KG1 (cell line): ENCODE measurements at regions not wholly inside any gene's neighbourhood (a gene's known extent, or its start where the extent isn't known, plus 50 kb on each side); places are given as distances from the start of the nearest gene placed in this dataset.
"Not testable (repeated sequence)": the region's sequence is repeated elsewhere in the genome, so short reads cannot be mapped to it uniquely, and the experiment has no call there.

Experiments
- DNase-seq: peaks from one replicate; lab custom pipeline; 2025; lab: John Stamatoyannopoulos, UW

DNA sequence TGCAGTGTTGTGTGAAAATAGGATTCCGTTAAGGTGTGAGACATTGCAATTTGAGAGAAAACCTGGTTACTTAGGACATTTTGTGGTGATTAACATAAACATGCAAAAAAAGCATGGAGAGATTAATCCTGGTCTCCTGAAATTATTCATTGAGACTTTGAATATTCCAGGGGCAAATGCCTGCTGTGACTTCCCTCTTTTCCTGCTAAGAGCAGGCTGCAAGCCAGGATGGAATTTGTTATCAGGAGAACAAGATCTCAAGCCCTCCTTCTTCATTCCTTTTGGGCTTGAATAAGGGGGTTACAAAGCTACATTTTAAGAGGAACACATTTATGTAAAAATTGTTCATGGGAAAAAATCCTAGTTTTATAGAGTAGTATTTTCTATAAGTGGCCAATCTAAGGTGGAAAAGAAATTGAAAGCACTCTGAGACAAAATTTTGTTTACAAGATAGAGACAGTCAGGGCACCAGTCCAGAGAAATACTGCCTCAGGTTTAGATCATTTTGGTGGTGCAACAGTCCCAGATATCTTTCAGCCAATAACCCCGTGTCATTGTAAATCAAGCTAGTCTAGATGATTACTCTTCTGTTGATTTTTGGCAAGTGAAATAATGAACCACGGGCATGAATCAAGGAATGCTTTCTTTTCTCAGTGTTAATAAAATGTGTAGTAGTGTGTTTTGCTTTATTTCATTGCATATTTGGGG is 1528.3 kb upstream of the AGA start:
- DNase-seq, result no peak

DNA sequence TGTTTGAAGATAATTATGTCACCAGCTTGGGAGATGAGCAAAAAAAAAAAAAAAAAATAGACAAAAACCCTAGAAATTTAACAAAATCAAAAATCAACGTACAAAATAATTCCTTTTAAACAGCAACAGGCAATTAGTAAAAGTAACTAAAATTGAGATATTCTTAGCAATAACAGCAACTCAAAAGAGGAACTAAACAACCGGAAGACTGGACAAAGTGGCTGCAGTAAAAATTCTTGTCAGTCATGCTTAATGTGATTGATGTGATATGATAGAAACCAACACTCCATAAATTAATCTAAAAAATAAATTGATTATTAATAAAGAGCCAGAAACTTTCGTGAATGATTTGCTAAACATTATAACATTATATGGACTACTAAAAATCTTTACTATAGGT is 1534.6 kb upstream of the AGA start:
- no peak for DNase-seq

DNA sequence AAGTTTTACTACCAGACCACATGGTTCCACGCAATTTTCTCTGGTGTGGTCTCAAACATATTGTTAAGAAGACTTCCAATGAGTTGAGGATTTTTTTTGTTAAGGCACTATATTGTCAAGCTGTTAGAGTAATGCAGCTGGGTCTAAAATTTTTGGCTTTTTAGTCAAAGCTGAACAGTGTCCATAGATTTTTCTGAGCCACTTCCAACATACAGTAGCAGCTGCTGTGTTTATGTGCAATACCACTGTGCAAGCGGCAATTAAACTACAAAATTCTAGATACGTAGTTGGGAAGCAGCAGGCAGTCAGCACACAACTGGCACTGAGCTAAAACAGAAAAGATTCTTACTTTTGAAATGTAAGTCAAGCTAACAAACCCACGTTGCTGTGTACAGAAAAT is 1551.1 kb upstream of the AGA start:
- no peak for DNase-seq

DNA sequence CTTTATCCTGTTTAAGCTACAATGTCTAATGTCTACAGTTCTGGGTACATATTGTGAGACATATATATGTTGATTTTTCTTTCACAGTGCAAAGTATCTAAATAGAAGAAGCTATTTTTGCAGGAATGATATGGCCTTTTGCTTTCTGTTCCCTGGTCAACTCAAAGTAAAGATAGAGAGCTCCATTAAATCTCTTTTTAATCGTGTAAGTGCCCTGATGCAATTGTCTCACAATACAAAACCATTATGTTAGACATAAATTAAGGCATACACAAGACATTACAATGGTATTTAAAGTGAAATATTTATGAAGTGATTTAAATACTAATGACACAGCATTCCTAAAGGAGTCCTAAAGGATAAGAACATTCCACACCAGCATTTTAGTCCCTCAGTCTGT is 1559.7 kb upstream of the AGA start:
- DNase-seq, result no peak

DNA sequence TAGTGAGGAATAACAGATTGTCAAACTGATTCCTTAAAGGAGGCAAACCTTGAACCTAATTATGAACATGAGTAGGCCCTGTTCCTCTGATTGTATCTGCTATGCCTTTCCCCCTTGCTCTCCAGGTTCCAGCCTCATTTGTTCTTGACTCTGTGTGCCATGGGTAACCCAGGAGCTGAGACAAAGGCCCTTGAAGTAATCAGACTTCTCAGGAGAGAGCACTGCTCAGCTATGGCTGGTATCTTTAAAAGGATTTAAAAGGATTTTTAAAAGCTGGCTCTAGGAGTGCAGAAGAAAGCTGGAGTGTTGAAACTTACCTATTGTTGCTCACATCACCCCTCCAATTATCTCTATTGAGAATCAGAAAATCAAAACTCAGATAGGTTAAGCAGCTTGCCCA is 1565.5 kb upstream of the AGA start:
- no peak for DNase-seq

DNA sequence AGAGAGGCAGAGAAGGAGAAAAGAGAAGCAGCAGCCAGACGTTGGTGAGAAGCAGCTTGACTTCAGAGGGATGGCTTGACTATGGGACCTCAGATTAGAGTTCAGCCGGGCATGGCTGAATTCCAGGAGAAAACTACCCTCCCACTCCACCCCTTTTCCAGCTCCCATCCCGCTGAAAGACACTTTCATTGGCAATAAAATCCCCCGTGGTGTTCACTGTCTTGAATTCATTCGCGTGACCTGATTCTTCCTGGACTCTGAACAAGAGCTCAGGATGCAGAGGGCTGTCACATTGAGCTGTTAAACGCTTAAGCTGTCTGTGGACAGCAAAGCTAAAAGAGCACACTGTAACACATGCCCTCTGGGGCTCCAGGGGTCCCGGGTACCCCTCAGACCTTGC is 1575.3 kb upstream of the AGA start:
- no peak for DNase-seq

DNA sequence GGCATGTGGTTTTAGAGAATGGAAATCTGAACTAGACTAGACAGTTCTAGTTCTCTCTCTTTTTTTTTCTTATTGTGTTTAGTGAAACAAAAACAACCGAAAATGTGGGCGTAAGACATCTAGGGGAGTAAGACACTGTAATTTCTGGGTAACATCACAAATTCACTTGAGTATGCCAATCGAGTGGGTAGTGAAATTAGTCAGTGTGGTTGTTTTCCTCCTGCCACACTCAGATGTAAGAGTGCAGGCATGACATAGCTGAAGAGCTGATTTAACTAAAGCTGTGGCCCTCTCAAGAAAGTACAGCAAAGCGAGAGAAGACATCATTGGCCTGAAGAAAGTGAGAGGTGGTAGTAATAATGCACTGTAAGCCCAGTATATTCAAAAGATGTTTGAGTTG is 1585.3 kb upstream of the AGA start:
- no peak for DNase-seq

DNA sequence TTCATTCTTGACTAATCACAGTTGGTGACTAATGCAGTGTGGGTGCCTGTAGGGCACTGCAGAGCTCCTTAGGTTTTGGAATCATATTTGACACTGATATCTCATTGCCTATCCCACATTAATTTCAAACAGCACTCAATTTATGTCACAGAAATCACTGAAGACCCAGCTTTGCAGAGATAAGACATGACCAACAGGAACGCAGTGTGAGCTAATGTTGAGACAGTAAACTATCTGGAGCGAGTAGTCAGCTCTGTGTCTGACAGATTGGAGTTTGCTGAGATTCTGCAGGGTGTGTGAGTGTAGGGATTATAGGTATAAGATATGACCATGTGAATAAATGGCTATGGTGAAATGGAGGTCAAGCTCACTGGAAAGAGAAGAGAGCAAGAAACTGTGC is 1586.1 kb upstream of the AGA start:
- DNase-seq, result no peak

DNA sequence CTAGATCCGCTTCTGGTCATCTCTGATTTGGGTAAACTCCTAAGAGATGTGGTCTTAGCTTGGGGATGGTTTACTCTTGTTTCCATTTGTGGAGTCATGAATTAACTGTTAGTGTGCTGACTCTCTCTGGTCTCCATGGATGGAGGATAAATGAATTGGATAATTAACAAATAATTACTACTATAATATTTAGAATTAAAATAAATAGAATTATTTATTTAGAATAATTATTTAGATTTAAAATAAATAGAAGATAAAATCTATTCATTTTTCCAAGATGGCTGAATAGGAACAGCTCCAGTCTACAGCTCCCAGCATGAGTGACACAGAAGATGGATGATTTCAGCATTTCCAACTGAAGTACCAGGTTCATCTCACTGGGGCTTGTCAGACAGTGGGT is 1587.4 kb upstream of the AGA start:
- no peak for DNase-seq

DNA sequence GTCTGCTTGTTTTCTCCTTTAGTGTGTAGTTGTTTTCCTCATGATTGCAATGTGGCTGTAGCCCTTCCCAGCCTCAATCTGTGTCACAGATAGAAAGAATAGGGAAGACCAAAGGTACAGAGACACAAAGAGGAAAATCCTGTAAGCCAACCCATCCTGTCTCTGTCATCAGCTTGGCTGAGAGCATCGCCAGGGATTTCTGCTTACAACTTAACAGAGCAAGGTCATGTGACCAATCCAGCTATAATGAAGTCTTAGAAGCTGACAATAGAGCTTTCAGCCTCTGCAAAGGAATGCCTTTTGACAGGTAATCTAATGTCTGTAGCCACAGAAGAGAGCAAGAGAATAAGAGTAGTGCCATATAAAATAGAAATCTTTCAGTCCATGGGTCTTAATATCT is 1598.0 kb upstream of the AGA start:
- no peak for DNase-seq

DNA sequence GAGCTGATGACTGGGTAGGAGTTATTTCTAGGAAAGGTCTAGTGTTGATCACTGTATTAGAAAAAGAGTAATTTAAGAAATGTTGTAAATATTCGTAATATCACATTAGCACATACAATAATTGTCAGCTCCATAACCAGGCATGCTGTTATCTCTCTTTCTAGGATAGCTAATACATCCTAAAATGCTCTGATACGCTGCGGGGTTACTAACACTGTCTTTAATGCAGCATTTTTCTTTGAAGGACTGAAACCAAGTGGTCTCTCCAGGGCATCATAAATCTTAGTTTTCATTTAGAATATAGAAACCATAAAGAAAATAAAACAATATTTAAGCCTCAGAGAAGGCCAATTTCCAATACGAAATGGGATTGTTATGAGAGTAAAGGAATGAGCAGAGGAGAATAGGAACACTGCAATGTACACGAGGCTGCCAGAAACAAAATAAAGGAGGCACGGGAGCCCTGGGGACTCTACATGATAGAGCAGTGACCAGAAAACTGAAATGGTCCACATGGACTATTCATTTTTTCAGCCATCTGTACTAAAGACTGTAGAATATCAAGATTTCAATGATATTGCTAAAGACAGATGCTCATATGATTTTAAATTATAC is 1606.7 kb upstream of the AGA start:
- DNase-seq, result no peak

DNA sequence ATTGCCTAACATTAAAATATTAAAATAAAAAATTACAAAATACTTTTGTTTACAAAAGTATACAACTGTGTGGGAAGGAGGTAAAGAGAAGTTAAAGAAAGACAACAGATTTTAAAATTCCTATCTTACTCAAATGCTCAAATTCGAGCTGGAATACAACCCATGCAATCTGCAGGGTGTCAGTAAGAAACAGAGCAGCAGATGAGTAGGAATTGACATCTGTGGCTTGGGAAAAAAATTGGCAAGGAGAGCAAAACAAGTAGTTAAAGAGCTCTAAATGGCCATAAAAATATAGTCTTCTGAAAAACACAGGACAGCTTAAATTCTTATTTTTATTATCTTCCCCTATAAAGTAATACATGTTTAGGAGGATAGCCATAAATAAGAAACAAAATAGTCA is 1609.0 kb upstream of the AGA start:
- no peak for DNase-seq

DNA sequence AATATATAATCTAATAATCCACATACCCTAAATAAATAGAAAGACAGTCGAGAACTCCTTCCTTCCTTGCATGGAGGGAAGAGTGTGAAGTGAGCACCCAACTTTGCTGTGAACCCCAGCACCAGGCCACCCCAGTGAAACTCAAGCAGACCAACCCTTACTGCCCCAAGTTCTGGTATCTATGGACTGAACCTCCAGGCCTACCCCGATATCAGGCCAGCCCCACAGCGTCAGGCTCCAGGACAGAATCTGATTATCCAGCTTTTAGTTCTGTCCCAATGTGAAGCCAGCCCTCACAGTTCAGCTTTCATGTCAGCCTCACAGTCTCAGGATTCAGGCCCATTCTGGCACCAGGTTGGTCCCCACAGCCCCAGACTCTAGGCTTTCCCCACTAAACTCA is 1617.2 kb upstream of the AGA start:
- DNase-seq, result no peak

DNA sequence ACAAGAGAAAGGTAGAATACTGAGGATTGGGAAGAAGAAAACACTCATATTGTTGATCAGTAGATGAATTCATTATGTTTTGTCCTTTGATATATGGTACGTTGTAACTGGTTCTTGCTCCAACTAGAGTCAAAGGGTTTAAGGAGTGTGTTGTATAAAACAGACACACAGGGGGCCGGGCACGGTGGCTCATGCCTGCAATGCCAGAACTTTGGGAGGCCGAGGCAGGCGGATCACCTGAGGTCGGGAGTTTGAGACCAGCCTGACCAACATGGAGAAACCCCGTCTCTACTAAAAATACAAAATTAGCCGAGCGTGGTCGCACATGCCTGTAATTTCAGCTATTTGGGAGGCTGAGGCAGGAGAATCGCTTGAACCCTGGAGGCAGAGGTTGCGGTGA is 1624.0 kb upstream of the AGA start:
- DNase-seq, result not testable (repeated sequence)

DNA sequence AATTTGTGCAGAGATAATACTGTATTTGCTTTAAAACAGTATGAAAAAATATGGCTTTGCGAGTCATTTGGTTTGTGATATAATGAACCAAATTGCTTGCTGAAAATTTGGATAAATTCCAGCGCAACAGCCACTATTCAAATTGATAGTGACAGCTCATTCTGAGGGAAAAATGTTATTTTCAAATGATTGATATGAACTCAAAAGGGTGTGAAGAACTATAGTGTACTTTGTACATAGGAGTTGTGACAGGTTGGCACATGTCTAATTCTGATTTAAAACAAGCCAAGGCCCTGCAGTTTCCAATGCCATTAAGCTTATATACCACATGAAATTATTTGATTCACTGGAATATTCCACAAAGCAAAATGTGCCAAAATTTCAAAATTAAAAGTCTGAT is 1628.9 kb upstream of the AGA start:
- no peak for DNase-seq

DNA sequence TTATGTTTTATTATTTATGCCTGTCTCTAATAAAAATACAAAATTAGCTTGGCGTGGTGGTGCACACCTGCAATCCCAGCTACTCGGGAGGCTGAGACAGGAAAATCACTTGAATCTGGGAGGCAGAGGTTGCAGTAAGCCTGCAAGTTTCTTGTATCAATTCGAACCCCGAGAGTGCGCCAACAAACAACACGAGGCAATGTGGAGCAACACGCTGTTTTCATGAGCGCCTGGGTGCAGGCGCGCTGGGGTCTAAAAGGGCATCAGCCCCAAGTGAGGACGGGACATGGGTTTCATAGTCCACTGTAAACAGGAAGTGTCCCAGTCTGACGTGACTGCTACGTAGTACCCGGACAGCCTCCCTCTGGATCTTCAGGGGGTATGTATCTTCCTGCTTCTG is 1634.6 kb upstream of the AGA start:
- no peak for DNase-seq

DNA sequence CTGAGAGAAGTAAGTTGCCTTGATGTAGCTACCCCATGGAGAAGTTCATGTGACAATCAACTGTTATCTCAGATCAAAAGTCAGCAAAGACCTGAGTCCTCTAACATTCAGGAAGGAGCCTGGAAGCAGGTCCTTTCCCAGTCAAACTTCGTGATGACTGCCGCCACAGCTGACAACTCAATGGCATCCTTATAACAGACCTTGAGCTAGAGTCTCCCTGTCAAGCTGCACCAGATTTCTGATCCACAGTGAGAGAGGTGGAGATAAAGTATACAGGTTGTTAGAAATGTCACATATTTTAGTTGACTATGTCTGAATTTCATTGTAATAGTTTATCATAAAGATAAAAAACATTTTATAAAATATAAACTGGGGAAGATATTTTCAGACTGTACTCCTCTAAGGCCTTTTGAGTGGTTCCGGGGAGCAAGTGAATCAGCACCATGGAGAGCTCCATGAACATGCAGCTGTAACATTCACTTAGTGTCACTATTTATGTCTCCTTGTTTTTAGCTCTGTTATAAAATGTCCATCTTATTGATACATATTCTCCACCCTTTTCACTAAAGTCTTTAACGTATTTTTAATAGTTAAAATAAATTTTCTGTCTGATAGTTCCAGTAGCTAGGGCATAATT is 1653.5 kb upstream of the AGA start:
- DNase-seq, result no peak

DNA sequence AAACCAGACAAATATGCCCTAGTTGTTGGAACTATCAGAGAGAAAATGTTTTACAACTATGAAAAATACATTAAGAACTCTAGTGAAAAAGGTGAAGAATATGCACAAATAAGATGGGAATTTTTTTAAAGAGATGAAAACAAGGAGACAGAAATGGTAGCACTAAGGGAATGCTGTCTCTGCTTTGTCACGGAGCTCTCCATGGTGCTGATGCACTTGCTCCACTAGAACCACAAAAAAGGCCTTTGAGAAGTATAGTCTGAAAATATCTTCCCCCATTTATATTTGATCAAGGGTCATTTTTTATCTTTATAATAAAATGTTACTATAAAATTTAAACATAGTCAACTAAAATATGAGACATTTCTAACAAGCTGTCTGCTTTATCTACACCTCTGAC is 1655.5 kb upstream of the AGA start:
- no peak for DNase-seq

DNA sequence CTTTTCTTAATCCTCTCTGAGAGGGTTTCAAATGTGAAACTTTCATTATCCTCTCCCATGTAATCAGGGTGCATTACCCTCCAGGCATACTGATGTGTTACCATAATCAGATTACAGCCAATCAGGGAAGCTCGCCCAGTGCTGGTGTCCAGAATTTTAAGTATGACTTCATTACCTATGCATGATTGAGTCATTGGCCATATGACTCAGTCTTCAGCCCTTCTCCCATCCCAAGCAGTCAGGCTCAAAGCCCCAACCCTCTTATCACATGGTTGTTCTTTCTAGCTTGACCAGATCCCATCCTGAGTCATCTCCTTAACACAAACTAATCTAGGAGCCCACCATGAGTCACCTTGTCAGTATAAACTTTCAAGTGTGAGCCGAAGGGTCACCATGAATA is 1668.1 kb upstream of the AGA start:
- DNase-seq, result no peak

DNA sequence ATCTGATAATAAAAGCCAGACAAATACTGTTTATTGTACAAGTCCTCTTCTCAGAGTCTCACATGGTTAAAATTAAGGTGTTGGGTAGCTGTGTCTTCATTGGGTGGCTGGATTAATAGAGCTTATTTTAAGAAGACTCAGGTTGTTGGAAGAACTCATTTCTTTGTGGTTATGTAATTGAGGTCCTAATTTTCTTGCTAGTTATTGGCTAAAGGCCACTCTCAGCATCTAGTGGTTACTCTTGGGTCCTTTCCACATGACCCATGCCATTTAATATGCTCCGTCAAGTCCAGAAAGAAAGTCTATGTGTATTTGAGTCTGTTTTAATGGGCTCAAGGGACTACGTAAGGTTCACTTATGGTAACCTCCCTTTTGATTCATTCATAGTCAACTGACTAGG is 1668.6 kb upstream of the AGA start:
- DNase-seq, result no peak

DNA sequence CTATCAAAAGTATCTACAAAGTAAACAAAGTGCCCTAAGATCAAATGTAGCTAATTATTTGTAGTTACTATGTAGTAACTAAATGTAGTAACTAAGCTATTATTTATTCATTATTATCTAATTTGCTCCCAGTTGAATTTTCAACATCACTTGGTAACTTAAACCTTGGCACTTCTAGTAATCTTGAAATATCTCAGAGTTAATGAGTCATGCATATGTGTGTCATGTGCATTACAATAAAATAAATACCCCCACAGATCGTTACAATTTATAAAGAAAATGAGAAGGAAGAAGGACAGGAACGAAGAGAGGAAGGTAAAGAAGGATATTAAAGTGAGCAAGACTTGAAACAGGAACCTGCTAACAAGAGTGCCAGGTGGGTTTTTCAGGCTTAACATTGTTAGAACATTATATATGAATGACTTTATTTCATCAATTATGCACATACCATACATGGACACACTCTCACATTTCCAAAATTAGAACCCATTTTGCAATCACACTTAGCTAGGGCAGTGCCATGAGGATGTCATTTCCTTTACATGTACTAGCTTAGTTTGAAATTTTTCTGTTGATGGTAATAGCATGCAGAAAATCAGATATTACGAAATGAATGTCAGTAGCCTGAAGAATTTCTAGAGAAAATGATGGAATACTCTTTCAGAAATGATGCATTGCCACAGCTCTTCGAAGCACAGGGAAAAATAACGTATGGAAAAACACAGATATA is 1670.4 kb upstream of the AGA start:
- DNase-seq, result no peak

DNA sequence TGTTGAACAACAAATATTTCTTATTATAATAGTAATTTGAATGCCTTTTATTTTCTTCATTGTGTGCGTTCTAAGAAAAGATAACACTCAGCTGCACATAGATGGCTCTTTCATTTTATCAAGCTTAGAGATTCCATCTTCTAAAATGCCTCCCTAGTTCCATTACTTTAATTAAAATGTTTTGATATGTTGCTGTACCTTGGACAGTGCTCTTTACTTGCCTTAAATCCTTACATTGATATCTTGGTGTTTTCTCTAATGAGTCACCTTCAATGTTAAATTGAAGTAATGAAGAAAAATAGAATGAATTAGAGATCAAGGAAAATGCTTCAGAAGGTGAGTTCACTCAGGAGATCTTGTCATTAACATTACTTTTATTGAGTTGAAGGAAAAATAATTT is 1672.4 kb upstream of the AGA start:
- no peak for DNase-seq

DNA sequence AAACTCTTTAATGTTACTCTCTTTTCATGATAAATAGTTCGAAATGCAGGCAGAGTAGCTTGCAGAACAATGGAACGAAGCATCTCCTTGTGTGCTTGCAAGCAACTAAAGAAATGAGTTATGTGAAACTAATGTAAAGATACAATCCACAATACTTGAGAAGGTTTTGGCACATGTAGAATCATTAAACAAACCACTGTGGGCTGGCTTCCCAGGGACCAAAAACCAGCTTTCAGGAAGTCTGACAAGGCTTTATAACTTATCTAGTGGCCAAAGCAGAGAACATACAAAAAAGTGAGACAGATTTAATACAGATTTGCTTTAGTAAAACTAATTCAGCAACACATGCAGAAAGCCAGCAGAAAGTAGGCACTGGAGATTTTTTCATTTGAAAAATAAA is 1673.8 kb upstream of the AGA start:
- no peak for DNase-seq
